HCT116 (cell line): ENCODE measurements at regions not wholly inside any gene's neighbourhood (a gene's known extent, or its start where the extent isn't known, plus 50 kb on each side); places are given as distances from the start of the nearest gene placed in this dataset.

ENCODE experiments used
- ATAC-seq: fragments of 200-7000 bp; cut with Tn5 transposase; 2 replicates; pipeline ENCODE4 v1.9.1; 2020; ENCODE audit warnings: mild to moderate bottlenecking, moderate library complexity
- BruUV-seq: library from RNA; stranded (reverse); fragments of 400-500 nt; replicated peaks from 2 replicates; lab custom pipeline; 2021; lab: Mats Ljungman, UMichigan
- CTCF ChIA-PET: fragments of 300-600 bp; sonication (Branson Sonifier 250); formaldehyde crosslinking; loops from one replicate; lab custom pipeline; 2021; ENCODE audit warnings: antibody characterized with exemption; lab: Charles Lee
- POLR2A ChIA-PET: fragments of 300-600, 350-600 bp; sonication (Branson Sonifier 250); formaldehyde crosslinking; loops from one replicate; lab custom pipeline; 2021; ENCODE audit warnings: antibody characterized with exemption; lab: Charles Lee
- RAD21 ChIA-PET, 2 experiments: fragments of 300-600 bp; sonication (Branson Sonifier 250); formaldehyde crosslinking; loops; one replicate each; lab custom pipeline; 2023; ENCODE audit warnings: low total read pairs in 2 of 2; ENCODE audit not compliant: uncharacterized antibody in 2 of 2, unreplicated experiment in 2 of 2, low non-redundant PET in 1 of 2; lab: Charles Lee
- DNase-seq: peaks from one replicate; pipeline ENCODE4 v3.0.0-alpha.2; 2010; ENCODE audit warnings: low read depth, low spot score
- H2AFZ ChIP-seq: fragments of 200-600 bp; shearing (Covaris generic), sonication (generic); 2 replicates; pipeline ENCODE4 v1.6.1; 2017; ENCODE audit warnings: low read depth, mixed run types, mixed read lengths, antibody characterized with exemption, low read length; ENCODE audit not compliant: poor library complexity, severe bottlenecking
- H3K27ac ChIP-seq: 2 replicates; pipeline ENCODE4 v1.5.1; 2012; ENCODE audit warnings: low read depth, low read length
- H3K27me3 ChIP-seq: fragments of 200-600 bp; sonication (generic); 2 replicates; pipeline ENCODE4 v1.6.1; 2016; ENCODE audit warnings: mixed run types, low read length, mixed read lengths; ENCODE audit not compliant: insufficient read depth
- H3K36me3 ChIP-seq, 2 experiments: fragments of 200-500 bp in 1 of 2; fragments of 200-600 bp in 1 of 2; sonication (Bioruptor generic) in 1 of 2; sonication (generic) in 1 of 2; 2 replicates each; pipeline versions ENCODE4 v1.5.1 to v1.6.1; 2014 to 2016; ENCODE audit warnings: low read length in 2 of 2, inconsistent platforms in 1 of 2, mixed read lengths in 1 of 2, mixed run types in 1 of 2; ENCODE audit not compliant: insufficient read depth in 2 of 2, control insufficient read depth in 1 of 2
- H3K4me1 ChIP-seq, 2 experiments: fragments of 200-600 bp in 1 of 2; sonication (generic) in 1 of 2; 2 replicates each; pipeline versions ENCODE4 v1.5.1 to v1.6.1; 2012 to 2017; ENCODE audit warnings: low read length in 2 of 2, inconsistent platforms in 1 of 2, mild to moderate bottlenecking in 1 of 2, mixed read lengths in 1 of 2, mixed run types in 1 of 2, moderate library complexity in 1 of 2; ENCODE audit not compliant: insufficient read depth in 2 of 2, control insufficient read depth in 1 of 2
- H3K4me2 ChIP-seq: fragments of 200-600 bp; sonication (generic); 2 replicates; pipeline ENCODE4 v1.6.1; 2017; ENCODE audit warnings: mixed run types, low read length, mixed read lengths
- H3K4me3 ChIP-seq, 2 experiments: fragments of 200-600 bp in 1 of 2; sonication (generic) in 1 of 2; replicated peaks in 1 of 2; 2 replicates each; pipeline ENCODE4 v1.5.1; 2011 to 2016; ENCODE audit warnings: low read length in 2 of 2, control low read depth in 1 of 2, low read depth in 1 of 2, mild to moderate bottlenecking in 1 of 2, mixed read lengths in 1 of 2, mixed run types in 1 of 2
- H3K79me2 ChIP-seq: fragments of 200-600 bp; sonication (generic); 2 replicates; pipeline ENCODE4 v1.6.1; 2017; ENCODE audit warnings: mild to moderate bottlenecking, mixed run types, low read length, moderate library complexity, mixed read lengths; ENCODE audit not compliant: insufficient read depth
- H3K9ac ChIP-seq: fragments of 200-600 bp; sonication (generic); 2 replicates; pipeline ENCODE4 v1.6.1; 2016; ENCODE audit warnings: low read length, mixed read lengths
- H3K9me2 ChIP-seq: fragments of 200-600 bp; sonication (generic), shearing (Covaris generic); 2 replicates; pipeline ENCODE4 v1.6.1; 2017; ENCODE audit warnings: mixed run types, mild to moderate bottlenecking, moderate library complexity; ENCODE audit not compliant: insufficient read depth
- H3K9me3 ChIP-seq, 2 experiments: fragments of 200-500 bp in 1 of 2; fragments of 200-600 bp in 1 of 2; sonication (Bioruptor generic) in 1 of 2; sonication (generic) in 1 of 2; 2 replicates each; pipeline ENCODE4 v1.6.1; 2014 to 2017; ENCODE audit warnings: low read length in 2 of 2, mixed read lengths in 2 of 2, inconsistent platforms in 1 of 2, low read depth in 1 of 2, mild to moderate bottlenecking in 1 of 2, mixed run types in 1 of 2, moderate library complexity in 1 of 2; ENCODE audit not compliant: control insufficient read depth in 1 of 2, insufficient read depth in 1 of 2
- H4K20me1 ChIP-seq: fragments of 200-600 bp; sonication (generic), shearing (Covaris generic); 2 replicates; pipeline ENCODE4 v1.6.1; 2017; ENCODE audit warnings: mixed run types, mild to moderate bottlenecking, moderate library complexity; ENCODE audit not compliant: insufficient read depth
- CBX3 ChIP-seq: IDR thresholded peaks from 2 replicates; pipeline ENCODE4 v1.6.1; 2012; ENCODE audit warnings: low read depth
- ELF1 ChIP-seq: IDR thresholded peaks from 2 replicates; pipeline ENCODE4 v1.6.1; 2012; ENCODE audit warnings: low read depth, borderline replicate concordance
- EZH2phosphoT487 ChIP-seq: fragments of 200-600 bp; IDR thresholded peaks from 2 replicates; pipeline ENCODE4 v1.6.1; 2018; ENCODE audit warnings: antibody characterized with exemption, borderline replicate concordance
- POLR2A ChIP-seq: IDR thresholded peaks from 2 replicates; pipeline ENCODE4 v1.7.0; 2011; ENCODE audit warnings: borderline replicate concordance; ENCODE audit not compliant: insufficient read depth, insufficient read length; ENCODE audit errors: extremely low read depth
- POLR2AphosphoS5 ChIP-seq: IDR thresholded peaks from 2 replicates; pipeline ENCODE4 v1.6.1; 2011; ENCODE audit warnings: mild to moderate bottlenecking, low read depth, low read length, moderate library complexity
- SP1 ChIP-seq: IDR thresholded peaks from 2 replicates; pipeline ENCODE4 v1.6.1; 2012; ENCODE audit warnings: low read depth
- SRF ChIP-seq: IDR thresholded peaks from 2 replicates; pipeline ENCODE4 v1.6.1; 2012; ENCODE audit warnings: low read depth
- YY1 ChIP-seq: IDR thresholded peaks from 2 replicates; pipeline ENCODE4 v1.6.1; 2011; ENCODE audit warnings: low read length, low read depth, moderate library complexity, mild to moderate bottlenecking; ENCODE audit not compliant: insufficient replicate concordance; ENCODE audit errors: extremely low read depth
- intact Hi-C: fragments of 100-400 bp; cut with micrococcal nuclease; formaldehyde crosslinking; loops from 2 replicates; pipeline ENCODE4 v1.10.0; 2022
- TF ChIP-seq, protein P1 (sequence below): IDR thresholded peaks from 2 replicates; pipeline ENCODE4 v1.6.1; 2011; ENCODE audit warnings: mild to moderate bottlenecking, low read length, moderate library complexity; ENCODE audit not compliant: insufficient replicate concordance; ENCODE audit errors: extremely low read depth
- TF ChIP-seq, protein P2 (sequence below): IDR thresholded peaks from 2 replicates; pipeline ENCODE4 v1.6.1; 2012

DNA sequence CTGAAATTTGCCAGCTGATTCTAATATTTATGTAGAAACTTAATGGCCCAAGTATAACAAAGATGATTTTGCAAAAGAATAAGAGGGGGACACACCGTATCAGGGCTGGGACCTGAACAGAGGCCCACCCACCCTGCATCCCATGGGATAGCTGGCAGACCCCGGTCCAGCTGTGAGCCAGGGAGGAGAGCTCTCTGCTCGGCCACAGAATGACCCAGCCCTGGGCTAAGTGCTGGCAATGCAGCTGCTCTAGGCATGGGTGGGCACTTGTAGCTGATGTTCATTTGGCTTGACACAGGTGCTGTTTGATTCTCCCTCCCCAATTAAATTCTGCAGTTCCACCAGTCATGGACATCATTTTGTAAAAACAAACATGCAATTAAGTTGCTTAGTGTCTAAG, 522.8 kb upstream of the RAB6C start:
- no peaks in the 10 kb centered on the region for H3K79me2 ChIP-seq
- H3K9me3 ChIP-seq, result no peaks in the 10 kb centered on the region
- H3K27ac ChIP-seq, result no peak overlapping the region
- no TSS peak for BruUV-seq
- H3K4me2 ChIP-seq, result no peak overlapping the region
- ChIA-PET POLR2A (no interaction called here), RAD21 (no interaction called here), CTCF (no interaction called here)
- H3K9ac ChIP-seq, result no peak overlapping the region
- no peak overlapping the region for H2AFZ ChIP-seq
- no peaks in the 10 kb centered on the region for H3K9me2 ChIP-seq
- no peaks in the 10 kb centered on the region for H4K20me1 ChIP-seq
- H3K4me1 ChIP-seq, result no peaks in the 10 kb centered on the region
- no peaks in the 10 kb centered on the region for H3K36me3 ChIP-seq
- intact Hi-C loops, result no loop called here
- no peak for ATAC-seq
- no peak overlapping the region for H3K4me3 ChIP-seq
- H3K27me3 ChIP-seq, result peaks cover 38% of the 10 kb centered on the region
- TF ChIP-seq CBX3 (no peak), POLR2A (no peak), YY1 (no peak), POLR2AphosphoS5 (no peak), EZH2phosphoT487 (no peak), ELF1 (no peak), SRF (no peak), SP1 (no peak)
- TF ChIP-seq, protein P1, sequence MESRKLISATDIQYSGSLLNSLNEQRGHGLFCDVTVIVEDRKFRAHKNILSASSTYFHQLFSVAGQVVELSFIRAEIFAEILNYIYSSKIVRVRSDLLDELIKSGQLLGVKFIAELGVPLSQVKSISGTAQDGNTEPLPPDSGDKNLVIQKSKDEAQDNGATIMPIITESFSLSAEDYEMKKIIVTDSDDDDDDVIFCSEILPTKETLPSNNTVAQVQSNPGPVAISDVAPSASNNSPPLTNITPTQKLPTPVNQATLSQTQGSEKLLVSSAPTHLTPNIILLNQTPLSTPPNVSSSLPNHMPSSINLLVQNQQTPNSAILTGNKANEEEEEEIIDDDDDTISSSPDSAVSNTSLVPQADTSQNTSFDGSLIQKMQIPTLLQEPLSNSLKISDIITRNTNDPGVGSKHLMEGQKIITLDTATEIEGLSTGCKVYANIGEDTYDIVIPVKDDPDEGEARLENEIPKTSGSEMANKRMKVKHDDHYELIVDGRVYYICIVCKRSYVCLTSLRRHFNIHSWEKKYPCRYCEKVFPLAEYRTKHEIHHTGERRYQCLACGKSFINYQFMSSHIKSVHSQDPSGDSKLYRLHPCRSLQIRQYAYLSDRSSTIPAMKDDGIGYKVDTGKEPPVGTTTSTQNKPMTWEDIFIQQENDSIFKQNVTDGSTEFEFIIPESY, result no peak
- TF ChIP-seq, protein P2, sequence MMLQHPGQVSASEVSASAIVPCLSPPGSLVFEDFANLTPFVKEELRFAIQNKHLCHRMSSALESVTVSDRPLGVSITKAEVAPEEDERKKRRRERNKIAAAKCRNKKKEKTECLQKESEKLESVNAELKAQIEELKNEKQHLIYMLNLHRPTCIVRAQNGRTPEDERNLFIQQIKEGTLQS, result no peak
- DNase-seq, result no peak
